Stimulated activated CD4-positive, alpha-beta T cell treated with anti-CD3 and anti-CD28 coated beads, TNF-alpha, amount 100 ng/mL, for 24 hours (primary cell): ENCODE measurements at regions not wholly inside any gene's neighbourhood (a gene's known extent, or its start where the extent isn't known, plus 50 kb on each side); places are given as distances from the start of the nearest gene placed in this dataset.
"Not testable (repeated sequence)": the region's sequence is repeated elsewhere in the genome, so short reads cannot be mapped to it uniquely, and the experiment has no call there.

Experiments
- DNase-seq, 3 experiments: peaks; one replicate each; pipeline ENCODE4 v3.0.0-alpha.2; 2020; ENCODE audit warnings: low read depth in 3 of 3

GRCh38 chr12:131507094-131507493 lies 203.8 kb upstream of the SFSWAP start:
- no peak for DNase-seq

GRCh38 chr12:131507881-131508280 lies 203.0 kb upstream of the SFSWAP start:
- DNase-seq, result no peak

- DNase-seq, result no peak
Observed at GRCh38 chr12:131509701-131510100, 201.2 kb upstream of the SFSWAP start.

- DNase-seq, result no peak
Observed at GRCh38 chr12:131510431-131510830, 200.5 kb upstream of the SFSWAP start.

GRCh38 chr12:131511391-131511802 lies 199.5 kb upstream of the SFSWAP start:
- DNase-seq, result peak; percentile 36 to 52 (median 42)

GRCh38 chr12:131511803-131512561 lies 198.9 kb upstream of the SFSWAP start:
- no peak for DNase-seq

GRCh38 chr12:131513606-131514005 lies 197.3 kb upstream of the SFSWAP start:
- no peak for DNase-seq

- not testable (repeated sequence) for DNase-seq
Observed at GRCh38 chr12:131520553-131520952, 190.3 kb upstream of the SFSWAP start.

- DNase-seq, result no peak
Observed at GRCh38 chr12:131521326-131521725, 189.6 kb upstream of the SFSWAP start.

DNA sequence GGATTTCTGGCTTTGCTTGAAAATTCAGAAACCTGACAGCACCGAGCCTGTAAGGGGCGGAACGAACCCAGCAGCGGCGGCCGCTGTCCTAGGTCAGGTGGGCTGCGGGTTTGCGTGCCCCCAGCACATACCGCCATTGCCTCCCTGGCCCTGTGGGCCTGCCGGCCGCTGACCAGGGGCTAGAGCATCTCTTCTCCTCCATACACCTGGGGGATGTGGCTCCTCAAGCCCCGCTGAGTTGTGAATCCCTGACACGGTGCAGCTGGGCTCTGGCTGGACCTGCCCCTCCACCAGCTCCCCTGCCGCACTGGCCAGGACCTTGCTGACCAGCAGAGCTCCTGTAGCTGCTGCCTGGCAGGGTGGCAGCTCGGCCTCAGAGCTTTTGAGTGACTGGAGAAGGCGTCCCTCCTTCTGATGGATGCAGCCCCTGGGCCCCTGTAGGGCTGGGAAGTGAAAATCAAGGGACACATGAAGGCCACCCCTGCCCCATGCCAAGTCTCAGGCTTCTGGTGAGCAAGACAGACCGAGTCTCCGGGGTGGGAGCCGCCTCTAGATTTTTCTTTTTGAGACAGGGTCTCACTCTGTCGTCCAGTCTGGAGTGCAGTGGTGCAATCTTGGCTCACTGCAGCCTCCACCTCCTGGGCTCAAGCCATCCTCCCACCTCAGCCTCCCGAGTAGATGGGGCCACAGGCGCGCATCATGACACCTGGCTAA lies 184.9 kb upstream of the SFSWAP start:
- DNase-seq, result no peak

DNA sequence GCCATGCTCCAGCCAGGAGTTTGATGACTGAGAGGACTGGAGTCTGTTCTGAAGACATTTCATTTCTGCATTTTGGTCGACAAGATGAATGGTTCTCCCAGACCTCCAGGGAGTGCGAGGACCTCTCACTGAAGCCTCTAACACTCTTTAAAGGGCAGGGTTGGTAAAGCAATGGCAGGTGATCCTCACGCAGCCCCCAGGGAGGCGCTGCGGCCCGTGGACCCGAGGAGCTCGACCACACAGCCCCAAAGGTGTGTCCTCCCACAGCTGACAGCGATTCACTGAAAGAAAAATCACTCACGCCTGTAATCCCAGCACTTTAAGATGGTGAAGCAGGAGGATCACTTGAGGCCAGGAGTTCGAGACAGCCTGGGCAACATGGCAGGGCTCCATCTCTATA lies 183.8 kb upstream of the SFSWAP start:
- DNase-seq, result no peak

DNA sequence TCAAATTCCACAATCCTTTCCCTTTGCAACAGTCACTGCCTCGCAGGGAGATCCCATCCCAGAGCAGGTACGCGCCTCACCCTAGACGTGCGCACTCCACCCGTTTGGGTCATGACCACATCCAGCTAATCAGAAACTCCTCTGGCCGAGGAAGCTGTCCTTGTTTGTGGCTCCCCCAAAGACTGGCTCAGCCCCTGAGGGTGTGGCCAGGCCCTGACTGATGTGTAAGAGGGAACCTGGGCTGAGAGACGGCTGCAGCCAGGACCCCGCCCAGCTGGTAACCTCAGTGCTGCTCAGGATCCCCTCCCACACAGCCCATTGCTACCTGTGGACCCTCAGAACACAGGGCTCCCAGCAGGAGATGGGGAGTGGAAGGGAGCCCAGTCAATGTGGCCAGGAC lies 183.2 kb upstream of the SFSWAP start:
- no peak for DNase-seq

DNA sequence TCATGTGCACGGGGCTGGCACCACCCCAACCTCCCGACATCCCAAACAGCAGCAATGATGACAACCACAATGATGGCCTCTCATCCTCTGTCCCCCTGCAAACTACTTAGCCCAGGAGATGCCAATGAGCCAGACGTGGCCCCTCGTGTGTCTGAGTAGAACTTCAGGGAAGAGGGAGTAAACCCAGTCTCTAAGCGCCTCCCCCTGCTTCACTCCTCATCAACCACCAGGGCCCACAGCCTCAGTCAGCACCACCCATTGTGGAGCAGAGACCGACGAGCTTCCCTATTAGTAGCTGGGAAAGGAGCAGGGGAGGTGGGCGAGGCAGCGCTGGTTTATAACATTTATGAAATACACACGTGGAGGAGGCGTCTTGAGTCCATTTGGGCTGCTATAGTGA lies 182.7 kb upstream of the SFSWAP start:
- DNase-seq, result no peak

DNA sequence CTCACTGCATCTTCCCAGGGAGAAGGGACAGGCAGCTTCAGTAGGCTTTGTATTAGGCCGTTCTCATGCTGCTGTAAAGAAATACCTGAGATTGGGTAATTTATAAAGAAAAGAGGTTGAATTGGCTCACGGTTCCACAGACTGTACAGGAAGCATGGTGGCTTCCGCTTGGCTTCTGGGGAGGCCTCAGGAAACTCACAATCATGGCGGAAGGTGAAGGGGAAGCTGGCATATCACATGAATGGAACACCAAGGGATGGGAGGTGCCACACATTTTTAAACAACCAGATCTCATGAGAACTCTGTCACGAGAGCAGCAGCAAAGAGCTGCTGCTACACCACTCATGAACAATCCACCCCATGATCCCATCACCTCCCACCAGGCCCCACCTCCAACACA lies 182.2 kb upstream of the SFSWAP start:
- no peak for DNase-seq

- DNase-seq, result no peak
Observed at GRCh38 chr12:131529196-131530040, 181.5 kb upstream of the SFSWAP start.

GRCh38 chr12:131530041-131530332 lies 180.9 kb upstream of the SFSWAP start:
- DNase-seq, result no peak

DNA sequence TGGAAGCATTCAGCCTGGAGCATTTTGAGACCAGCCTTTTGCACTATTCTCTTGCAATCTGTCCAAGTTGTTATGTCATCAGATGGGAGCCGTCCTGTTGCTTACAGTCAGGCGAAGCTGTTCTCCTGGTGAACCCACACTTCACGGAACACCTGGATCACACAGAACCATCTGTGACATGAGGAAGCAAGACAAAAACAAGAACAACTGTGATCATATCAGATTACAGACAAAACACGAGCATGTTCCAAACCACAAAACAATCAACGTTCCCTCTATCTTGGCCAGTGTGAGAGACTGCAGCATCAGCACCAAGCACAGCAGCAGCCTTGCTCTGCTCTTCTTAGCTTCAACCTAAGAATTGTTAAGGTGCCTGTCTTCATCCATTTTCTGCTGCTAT lies 180.5 kb upstream of the SFSWAP start:
- no peak for DNase-seq

- no peak for DNase-seq
Observed at GRCh38 chr12:131533139-131533538, 177.8 kb upstream of the SFSWAP start.

GRCh38 chr12:131535779-131536178 lies 175.1 kb upstream of the SFSWAP start:
- DNase-seq, result no peak

- DNase-seq, result peak in 2 of 3 experiments; percentile 8 to 26
Observed at GRCh38 chr12:131536337-131536736, 174.6 kb upstream of the SFSWAP start.

GRCh38 chr12:131536766-131537165 lies 174.1 kb upstream of the SFSWAP start:
- no peak for DNase-seq

DNA sequence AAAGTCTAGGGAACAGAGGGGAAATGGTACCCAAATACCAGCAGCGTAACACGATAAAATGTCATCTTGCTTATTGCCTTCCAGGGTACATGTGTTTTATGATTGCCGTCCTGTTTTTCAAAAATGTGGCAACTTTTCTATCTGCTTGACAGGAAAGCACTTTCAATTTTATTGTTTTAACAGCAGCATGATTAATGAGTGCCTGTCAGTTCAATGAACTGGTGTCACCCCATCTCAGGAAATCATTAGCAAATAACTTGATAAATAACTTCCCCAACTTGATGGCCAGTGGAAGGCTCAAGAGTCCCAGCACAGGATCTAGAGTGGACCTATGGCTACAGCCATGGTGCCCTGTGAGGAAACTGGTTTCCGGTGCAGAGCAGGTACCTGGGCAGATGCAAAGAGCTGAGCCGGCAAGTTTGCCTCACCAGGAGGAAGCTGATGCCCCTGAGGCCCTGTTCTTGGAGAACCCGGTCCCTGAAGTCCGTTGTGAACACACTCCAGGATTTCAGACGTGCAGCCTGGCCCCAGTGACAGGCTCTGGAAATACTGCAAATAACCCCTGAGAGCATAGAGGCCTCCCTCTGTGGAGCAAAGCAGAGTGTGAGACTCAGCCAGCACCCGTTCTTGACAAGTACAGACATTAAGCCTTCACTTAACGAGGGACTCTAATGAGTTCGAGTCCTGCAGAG lies 173.5 kb upstream of the SFSWAP start:
- no peak for DNase-seq
